ENCODE measurements at regions not wholly inside any gene's neighbourhood (a gene's known extent, or its start where the extent isn't known, plus 50 kb on each side); places are given as distances from the start of the nearest gene placed in this dataset.
"Not testable (repeated sequence)": the region's sequence is repeated elsewhere in the genome, so short reads cannot be mapped to it uniquely, and the experiment has no call there.

- TF ChIP-seq, protein P1, sequence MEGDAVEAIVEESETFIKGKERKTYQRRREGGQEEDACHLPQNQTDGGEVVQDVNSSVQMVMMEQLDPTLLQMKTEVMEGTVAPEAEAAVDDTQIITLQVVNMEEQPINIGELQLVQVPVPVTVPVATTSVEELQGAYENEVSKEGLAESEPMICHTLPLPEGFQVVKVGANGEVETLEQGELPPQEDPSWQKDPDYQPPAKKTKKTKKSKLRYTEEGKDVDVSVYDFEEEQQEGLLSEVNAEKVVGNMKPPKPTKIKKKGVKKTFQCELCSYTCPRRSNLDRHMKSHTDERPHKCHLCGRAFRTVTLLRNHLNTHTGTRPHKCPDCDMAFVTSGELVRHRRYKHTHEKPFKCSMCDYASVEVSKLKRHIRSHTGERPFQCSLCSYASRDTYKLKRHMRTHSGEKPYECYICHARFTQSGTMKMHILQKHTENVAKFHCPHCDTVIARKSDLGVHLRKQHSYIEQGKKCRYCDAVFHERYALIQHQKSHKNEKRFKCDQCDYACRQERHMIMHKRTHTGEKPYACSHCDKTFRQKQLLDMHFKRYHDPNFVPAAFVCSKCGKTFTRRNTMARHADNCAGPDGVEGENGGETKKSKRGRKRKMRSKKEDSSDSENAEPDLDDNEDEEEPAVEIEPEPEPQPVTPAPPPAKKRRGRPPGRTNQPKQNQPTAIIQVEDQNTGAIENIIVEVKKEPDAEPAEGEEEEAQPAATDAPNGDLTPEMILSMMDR (IDR thresholded peaks at IDR 0.05; ENCODE audit: low read depth, low read length, missing control alignments), result no peak
- no peak for DNase-seq (ENCODE audit: low read depth)
- H3K4me3 ChIP-seq (ENCODE audit: low read depth, low read length), result no peak overlapping the region
Observed at GRCh38 chr1:55520861-55521260, 305.7 kb upstream of the USP24 start.

DNA sequence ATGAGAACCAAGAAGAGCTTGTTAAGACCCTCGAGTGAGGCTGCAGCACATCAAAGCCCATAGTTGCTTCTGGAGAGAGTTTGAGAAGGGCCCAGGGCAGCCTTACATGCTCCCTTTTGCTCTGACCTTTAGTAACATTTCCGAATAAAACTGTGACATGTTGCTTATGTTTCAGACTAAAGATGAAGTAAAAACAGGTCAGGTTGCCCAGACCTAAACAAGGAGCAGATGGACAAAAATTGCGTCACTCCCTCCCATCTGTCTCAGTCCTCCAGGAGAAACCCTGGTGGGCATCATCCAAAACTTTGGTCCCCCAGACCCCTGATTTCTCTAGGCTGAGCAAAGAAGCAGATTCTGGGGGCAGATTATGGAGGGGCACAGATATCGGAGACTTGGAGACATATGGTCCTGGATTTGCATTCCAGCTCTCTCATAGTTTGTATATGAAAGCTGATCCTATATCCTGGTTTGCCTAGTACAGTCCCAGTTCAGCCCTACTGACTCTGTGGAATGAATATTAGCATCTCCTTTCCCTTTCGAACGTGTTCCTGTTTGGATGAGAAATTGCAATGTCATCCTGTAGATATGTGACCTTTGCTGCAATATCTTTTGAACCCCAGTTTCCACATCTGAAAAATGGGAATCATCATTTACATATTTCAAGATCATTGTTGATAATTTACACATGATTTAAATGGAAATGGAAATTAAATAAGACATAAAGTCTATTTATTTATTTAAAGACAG lies 304.9 kb upstream of the USP24 start:
- no peak overlapping the region for H3K4me3 ChIP-seq (ENCODE audit: low read depth, low read length)
- DNase-seq (ENCODE audit: low read depth), result no peak
- TF ChIP-seq, protein P1 (IDR thresholded peaks at IDR 0.05; ENCODE audit: low read depth, low read length, missing control alignments), result no peak

DNA sequence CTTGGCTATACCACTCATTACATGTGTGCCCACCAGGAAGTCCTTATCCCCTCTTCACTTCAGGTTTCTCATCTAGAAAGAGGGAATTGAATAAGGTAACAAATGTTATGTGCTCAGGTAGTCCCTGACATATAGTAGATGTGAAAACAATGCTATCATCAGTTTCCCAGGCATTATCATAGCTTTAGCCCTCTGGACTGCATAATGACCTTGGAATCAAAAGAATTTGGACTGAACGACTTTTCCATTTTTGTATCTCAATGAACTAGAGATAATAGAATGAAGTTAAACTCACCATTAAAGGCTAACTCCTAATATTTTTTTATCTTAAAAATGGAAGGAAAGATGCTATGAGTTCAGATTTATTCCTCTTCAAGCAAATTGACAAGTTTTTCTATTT lies 304.1 kb upstream of the USP24 start:
- no peak overlapping the region for H3K4me3 ChIP-seq (ENCODE audit: low read depth, low read length)
- TF ChIP-seq, protein P1 (IDR thresholded peaks at IDR 0.05; ENCODE audit: low read depth, low read length, missing control alignments), result no peak
- DNase-seq (ENCODE audit: low read depth), result no peak

- TF ChIP-seq, protein P1 (IDR thresholded peaks at IDR 0.05; ENCODE audit: low read depth, low read length, missing control alignments), result no peak
- no peak for DNase-seq (ENCODE audit: low read depth)
- no peak overlapping the region for H3K4me3 ChIP-seq (ENCODE audit: low read depth, low read length)
Observed at GRCh38 chr1:55517036-55517435, 301.9 kb upstream of the USP24 start.

DNA sequence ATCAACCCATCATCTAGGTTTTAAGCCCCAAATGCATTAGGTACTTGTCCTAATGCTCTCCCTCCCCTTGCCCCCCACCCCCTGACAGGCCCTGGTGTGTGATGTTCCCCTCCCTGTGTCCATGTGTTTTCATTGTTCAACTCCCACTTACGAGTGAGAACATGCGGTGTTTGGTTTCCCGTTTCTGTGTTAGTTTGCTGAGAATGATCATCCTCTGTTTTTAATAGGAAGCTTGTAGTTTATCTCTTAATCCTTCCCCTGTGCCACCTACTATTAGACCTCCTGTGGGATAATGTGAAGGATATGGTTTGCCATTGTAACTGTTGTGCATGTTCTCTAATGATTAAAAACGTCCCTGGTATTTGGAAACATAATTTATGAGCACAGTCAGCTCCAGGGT lies 299.4 kb upstream of the USP24 start:
- not testable (repeated sequence) for H3K4me3 ChIP-seq (ENCODE audit: low read depth, low read length); DNase-seq (ENCODE audit: low read depth)

- TF ChIP-seq, protein P1 (IDR thresholded peaks at IDR 0.05; ENCODE audit: low read depth, low read length, missing control alignments), result no peak
- DNase-seq (ENCODE audit: low read depth), result no peak
- no peak overlapping the region for H3K4me3 ChIP-seq (ENCODE audit: low read depth, low read length)
Observed at GRCh38 chr1:55512466-55512865, 297.3 kb upstream of the USP24 start.

DNA sequence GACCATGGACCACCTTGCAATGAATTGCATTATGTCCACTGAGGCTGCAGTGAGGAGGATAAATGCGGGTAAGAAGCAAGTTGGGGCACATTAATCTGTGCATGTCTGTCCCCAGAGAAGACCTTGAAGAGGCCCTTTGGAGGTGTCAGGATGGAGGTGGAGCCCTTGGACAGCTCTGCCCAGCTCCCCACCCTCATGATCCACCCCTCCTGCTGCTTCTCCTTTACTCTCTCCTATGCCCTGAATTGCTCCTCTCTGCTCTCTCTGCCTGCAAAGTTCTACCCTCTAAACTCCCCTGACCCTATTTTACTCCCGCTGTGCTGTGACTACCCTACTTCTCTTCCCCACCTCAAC lies 292.4 kb upstream of the USP24 start:
- TF ChIP-seq, protein P1 (IDR thresholded peaks at IDR 0.05; ENCODE audit: low read depth, low read length, missing control alignments), result no peak
- no peak overlapping the region for H3K4me3 ChIP-seq (ENCODE audit: low read depth, low read length)
- DNase-seq (ENCODE audit: low read depth), result no peak

All from GM12864 (cell line).